Lung (tissue), 11 donors: ENCODE measurements at regions not wholly inside any gene's neighbourhood (a gene's known extent, or its start where the extent isn't known, plus 50 kb on each side); places are given as distances from the start of the nearest gene placed in this dataset.

Experiments
- ATAC-seq: fragments of 200-7000 bp; cut with Tn5 transposase; one replicate; pipeline ENCODE4 v1.9.1; 2020; ENCODE audit warnings: moderate number of reproducible peaks; ENCODE audit not compliant: insufficient read depth, low FRiP score
- DNase-seq, 3 donors: peaks; one replicate each; pipeline ENCODE4 v3.0.0-alpha.2; 2013 to 2017
- H3K27ac ChIP-seq, 2 donors: one replicate each; pipeline ENCODE4 v1.5.1; 2013; ENCODE audit warnings: mild to moderate bottlenecking in 2 of 2, moderate library complexity in 2 of 2, control low read depth in 1 of 2, inconsistent platforms in 1 of 2, low read depth in 1 of 2, low read length in 1 of 2
- H3K27me3 ChIP-seq, 3 donors: one replicate each; pipeline ENCODE4 v1.5.1; 2013; ENCODE audit warnings: low read length in 2 of 3; ENCODE audit not compliant: control insufficient read depth in 3 of 3, insufficient read depth in 3 of 3
- H3K36me3 ChIP-seq, 4 donors: one replicate each; pipeline ENCODE4 v1.5.1; 2013; ENCODE audit warnings: low read length in 4 of 4, mild to moderate bottlenecking in 1 of 4, moderate library complexity in 1 of 4; ENCODE audit not compliant: control insufficient read depth in 4 of 4, insufficient read depth in 4 of 4
- H3K4me1 ChIP-seq, 5 donors: one replicate each; pipeline ENCODE4 v1.5.1; 2013; ENCODE audit warnings: low read length in 5 of 5, mild to moderate bottlenecking in 2 of 5, moderate library complexity in 1 of 5; ENCODE audit not compliant: control insufficient read depth in 5 of 5, insufficient read depth in 5 of 5
- H3K4me3 ChIP-seq: one replicate; pipeline ENCODE4 v1.5.1; 2013; ENCODE audit warnings: mild to moderate bottlenecking, control low read depth, moderate library complexity
- H3K9ac ChIP-seq, 2 donors: one replicate each; pipeline ENCODE4 v1.5.1; 2013; ENCODE audit warnings: low read length in 2 of 2, control low read depth in 1 of 2; ENCODE audit not compliant: insufficient read depth in 1 of 2
- H3K9me3 ChIP-seq, 4 donors: one replicate each; pipeline ENCODE4 v1.5.1; 2013; ENCODE audit warnings: low read length in 3 of 4, mild to moderate bottlenecking in 1 of 4, moderate library complexity in 1 of 4; ENCODE audit not compliant: control insufficient read depth in 4 of 4, insufficient read depth in 3 of 4
- CTCF ChIP-seq: IDR thresholded peaks from 2 replicates; pipeline ENCODE4 v1.5.1; 2012; ENCODE audit warnings: mild to moderate bottlenecking; ENCODE audit errors: control extremely low read depth, extremely low read depth
- WGBS, 2 donors: extraction: QIAGEN DNeasy Blood & Tissue Kit; methylation state at CpG; one replicate each; pipeline ENCODE4 v1.1.7; 2013; 5-methylcytosine and 5-hydroxymethylcytosine counted together
- donor health status: control.
- donor health status: control.
- donor health status: Bipolar disorder and iron deficiency.
- donor health status: healthy.
- donor health status: DM: yes; HTN: yes; CAD: no.

- Histone ChIP-seq H3K9me3 (no peaks in the 10 kb centered on the region), H3K27ac (no peak overlapping the region), H3K27me3 (no peaks in the 10 kb centered on the region), H3K9ac (no peak overlapping the region), H3K4me1 (no peaks in the 10 kb centered on the region), H3K4me3 (no peak overlapping the region), H3K36me3 (no peaks in the 10 kb centered on the region)
- WGBS, 2 donors: 52 to 67% methylated on average over 5 of the region's 5 CpGs
- peak; percentile 18 for TF ChIP-seq CTCF
- DNase-seq: peak in 1 of 3 donors; percentile 13
- no peak for ATAC-seq
Observed at GRCh38 chr2:41414486-41415230, 633.2 kb upstream of the PKDCC start.

- TF ChIP-seq CTCF: no peak
- DNase-seq: no peak
- H3K9ac ChIP-seq: no peak overlapping the region
- no peak for ATAC-seq
- H3K27ac ChIP-seq: no peak overlapping the region
- H3K9me3 ChIP-seq: no peaks in the 10 kb centered on the region
- WGBS, 2 donors: 70 to 77% methylated on average over 1 of the region's 1 CpG
- H3K36me3 ChIP-seq: no peaks in the 10 kb centered on the region
- no peaks in the 10 kb centered on the region for H3K4me1 ChIP-seq
- no peak overlapping the region for H3K4me3 ChIP-seq
- H3K27me3 ChIP-seq: no peaks in the 10 kb centered on the region
Observed at GRCh38 chr2:41417511-41417910, 630.3 kb upstream of the PKDCC start.

DNA sequence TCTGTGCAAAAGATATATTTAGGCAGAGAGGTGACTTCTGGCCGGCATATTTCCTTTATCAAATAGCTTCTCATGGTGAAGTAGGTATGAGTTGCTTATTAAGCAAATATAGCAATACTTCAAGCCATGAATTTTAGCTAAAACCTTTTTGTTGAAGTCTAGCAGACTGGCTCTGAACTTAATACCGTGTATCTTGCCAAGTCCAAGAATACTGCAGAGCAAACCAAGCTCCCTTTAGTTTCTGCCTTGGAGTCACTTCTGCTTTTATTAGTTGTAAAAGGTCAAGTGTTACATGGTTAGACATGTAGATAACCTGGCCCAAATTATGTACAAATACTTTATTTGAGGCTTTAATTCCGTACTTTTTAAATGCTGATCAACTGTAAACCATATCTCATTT lies 627.6 kb upstream of the PKDCC start:
- no peak for TF ChIP-seq CTCF
- Histone ChIP-seq H3K27ac (no peak overlapping the region), H3K27me3 (no peaks in the 10 kb centered on the region), H3K9me3 (peaks cover 0 to 2% (median 0%) of the 10 kb centered on the region in 4 donors), H3K4me3 (no peak overlapping the region), H3K36me3 (no peaks in the 10 kb centered on the region), H3K4me1 (no peaks in the 10 kb centered on the region), H3K9ac (no peak overlapping the region)
- ATAC-seq: no peak
- DNase-seq: peak in 2 of 3 donors; percentile 2 to 39
- 42 to 68% methylated on average over 3 of the region's 3 CpGs for WGBS, 2 donors

DNA sequence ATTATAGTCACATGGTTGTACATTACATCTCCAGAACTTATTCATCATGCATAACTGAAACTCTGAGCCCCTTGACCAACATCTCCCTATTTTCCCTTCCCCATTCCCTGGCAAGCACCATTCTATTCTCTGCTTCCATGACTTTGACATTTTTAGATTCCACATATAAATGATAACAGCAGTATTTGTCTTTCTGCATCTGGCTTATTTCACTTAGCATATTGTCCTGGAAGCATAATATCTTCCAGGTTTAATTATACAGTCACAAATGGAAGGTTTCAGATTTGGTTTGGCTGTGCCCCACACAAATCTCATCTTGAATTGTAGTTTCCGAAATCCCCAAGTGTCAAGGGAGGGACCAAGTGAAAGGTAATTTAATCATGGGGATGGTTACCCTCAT lies 626.9 kb upstream of the PKDCC start:
- ATAC-seq (no peak), DNase-seq (no peak)
- no peak overlapping the region for H3K4me3 ChIP-seq
- no peaks in the 10 kb centered on the region for H3K36me3 ChIP-seq
- H3K27ac ChIP-seq: no peak overlapping the region
- H3K4me1 ChIP-seq: no peaks in the 10 kb centered on the region
- WGBS, 2 donors: 95 to 100% methylated on average over 1 of the region's 1 CpG
- H3K9ac ChIP-seq: no peak overlapping the region
- no peaks in the 10 kb centered on the region for H3K27me3 ChIP-seq
- TF ChIP-seq CTCF: no peak
- H3K9me3 ChIP-seq: peaks cover 0 to 2% (median 0%) of the 10 kb centered on the region in 4 donors
